A673 (cell line): ENCODE measurements at regions not wholly inside any gene's neighbourhood (a gene's known extent, or its start where the extent isn't known, plus 50 kb on each side); places are given as distances from the start of the nearest gene placed in this dataset.

Source experiments
- CTCF ChIP-seq: fragments of 300-800, 200-600 bp; sonication (generic); conservative IDR thresholded peaks from 2 replicates; pipeline ENCODE4 v1.5.1; 2017; ENCODE audit warnings: low read depth, mild to moderate bottlenecking, antibody characterized with exemption, low read length, moderate library complexity, mixed read lengths
- EZH2 ChIP-seq: fragments of 200-600 bp; sonication (generic); IDR thresholded peaks from 2 replicates; pipeline ENCODE4 v1.6.1; 2017; ENCODE audit warnings: borderline replicate concordance, low read depth, mild to moderate bottlenecking, mixed read lengths, antibody characterized with exemption, low read length; ENCODE audit not compliant: poor library complexity, severe bottlenecking

DNA sequence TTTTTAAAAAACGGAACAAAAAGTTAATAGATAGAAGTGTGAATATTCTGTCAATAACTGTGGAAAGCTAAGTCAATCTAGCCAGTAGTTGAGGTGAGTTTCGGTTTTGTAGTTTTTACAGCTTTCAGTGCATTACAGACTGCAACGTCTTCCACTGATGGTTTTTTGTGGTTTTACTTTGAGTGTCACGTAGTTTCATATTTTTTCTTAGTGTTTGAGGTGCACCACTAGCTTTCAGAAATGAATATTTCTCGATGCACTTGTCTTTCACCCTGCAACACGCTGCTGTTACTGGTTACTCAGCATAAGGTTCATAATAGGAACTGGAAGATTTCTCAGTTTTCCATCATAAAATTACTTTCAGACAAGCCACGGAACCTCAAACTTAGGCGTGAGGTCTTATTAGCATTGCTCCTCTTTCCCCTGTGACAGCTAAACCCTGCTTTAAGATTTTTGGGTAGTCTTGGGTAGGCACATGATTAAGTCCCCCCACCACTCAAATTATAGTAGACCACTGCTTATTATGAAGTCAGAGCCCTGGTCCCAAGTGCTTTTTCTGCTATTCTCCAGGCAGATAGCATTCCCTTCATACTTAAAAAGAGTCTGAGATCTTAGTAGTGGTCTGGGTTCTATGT lies 1412.7 kb downstream of the KCNT2 start:
- TF ChIP-seq EZH2 (no peak), CTCF (no peak)
